B cell (primary cell): ENCODE measurements at regions not wholly inside any gene's neighbourhood (a gene's known extent, or its start where the extent isn't known, plus 50 kb on each side); places are given as distances from the start of the nearest gene placed in this dataset.

Experiments
- ATAC-seq: fragments of 200-7000 bp; cut with Tn5 transposase; one replicate; pipeline ENCODE4 v1.10.0; 2021; ENCODE audit warnings: low read depth, mild to moderate bottlenecking, moderate number of reproducible peaks, moderate library complexity
- CTCF ChIA-PET: fragments of 350-600 bp; sonication (Branson Sonifier 250); formaldehyde crosslinking; loops from one replicate; lab custom pipeline; 2021; ENCODE audit warnings: antibody characterized with exemption, inconsistent platforms; lab: Charles Lee
- POLR2A ChIA-PET: fragments of 350-600 bp; sonication (Branson Sonifier 250); formaldehyde crosslinking; loops from one replicate; lab custom pipeline; 2021; ENCODE audit warnings: antibody characterized with exemption; lab: Charles Lee
- DNase-seq: peaks from one replicate; pipeline ENCODE4 v3.0.0; 2013
- H2AFZ ChIP-seq: 2 replicates; pipeline ENCODE4 v1.6.1; 2012; ENCODE audit warnings: mild to moderate bottlenecking, low read depth, low read length; ENCODE audit not compliant: insufficient read depth, poor library complexity, severe bottlenecking
- H3K27ac ChIP-seq, 2 donors: 1 replicate in 1 of 2; 2 replicates in 1 of 2; pipeline ENCODE4 v1.5.1; 2012 to 2013; ENCODE audit warnings: low read length in 2 of 2, mild to moderate bottlenecking in 2 of 2, moderate library complexity in 1 of 2
- H3K27me3 ChIP-seq, 4 experiments: fragments of 200-600 bp in 1 of 4; sonication (generic) in 1 of 4; replicated peaks in 1 of 4; 1 replicate in 2 of 4; 2 replicates in 2 of 4; pipeline versions ENCODE4 v1.6.1 to v1.7.0; 2013 to 2016; ENCODE audit warnings: low read length in 3 of 4, mild to moderate bottlenecking in 2 of 4, mixed read lengths in 1 of 4, moderate library complexity in 1 of 4; ENCODE audit not compliant: insufficient read depth in 4 of 4, control insufficient read depth in 3 of 4; ENCODE audit errors: control extremely low read depth in 1 of 4
- H3K36me3 ChIP-seq, 2 experiments: replicated peaks in 1 of 2; 1 replicate in 1 of 2; 2 replicates in 1 of 2; pipeline versions ENCODE4 v1.6.1 to v1.7.1; 2013; ENCODE audit warnings: low read length in 1 of 2; ENCODE audit not compliant: insufficient read depth in 2 of 2, control insufficient read depth in 1 of 2; ENCODE audit errors: control extremely low read depth in 1 of 2, extremely low read depth in 1 of 2
- H3K4me1 ChIP-seq, 2 donors: fragments of 200-600 bp in 1 of 2; sonication (generic) in 1 of 2; 1 replicate in 1 of 2; 2 replicates in 1 of 2; pipeline versions ENCODE4 v1.5.1 to v1.6.1; 2013 to 2017; ENCODE audit warnings: low read length in 2 of 2; ENCODE audit not compliant: control insufficient read depth in 2 of 2, insufficient read depth in 2 of 2
- H3K4me2 ChIP-seq: replicated peaks from 2 replicates; pipeline ENCODE3; 2012; ENCODE audit warnings: mild to moderate bottlenecking, low read depth, low read length; ENCODE audit not compliant: poor library complexity, severe bottlenecking
- H3K4me3 ChIP-seq, 5 experiments: fragments of 200-600 bp in 1 of 5; sonication (generic) in 1 of 5; 1 replicate in 3 of 5; 2 replicates in 2 of 5; pipeline versions ENCODE4 v1.5.1 to v1.7.0; 2011 to 2016; ENCODE audit warnings: low read length in 4 of 5, mild to moderate bottlenecking in 4 of 5, low read depth in 2 of 5, control low read depth in 1 of 5, moderate library complexity in 1 of 5; ENCODE audit not compliant: insufficient read depth in 1 of 5; ENCODE audit errors: control extremely low read depth in 1 of 5, extremely low read depth in 1 of 5
- H3K79me2 ChIP-seq: fragments of 200-600 bp; sonication (generic); one replicate; pipeline ENCODE4 v1.6.0; 2016; ENCODE audit warnings: low read length; ENCODE audit not compliant: control insufficient read depth, insufficient read depth
- H3K9ac ChIP-seq: fragments of 200-600 bp; sonication (generic); 2 replicates; pipeline ENCODE4 v1.6.1; 2017; ENCODE audit warnings: mild to moderate bottlenecking, low read length, moderate library complexity
- H3K9me3 ChIP-seq, 3 donors: one replicate each; pipeline versions ENCODE4 v1.6.1 to v1.7.1; 2013; ENCODE audit warnings: low read length in 2 of 3; ENCODE audit not compliant: control insufficient read depth in 2 of 3, insufficient read depth in 1 of 3; ENCODE audit errors: control extremely low read depth in 1 of 3
- H4K20me1 ChIP-seq: 2 replicates; pipeline ENCODE4 v1.6.0; 2012; ENCODE audit warnings: mild to moderate bottlenecking, low read length; ENCODE audit not compliant: insufficient read depth, control insufficient read depth, poor library complexity, severe bottlenecking
- H3K27ac Mint-ChIP-seq: one replicate; pipeline ENCODE4 v1.8.0; 2021; ENCODE audit warnings: mixed read lengths
- H3K27me3 Mint-ChIP-seq: one replicate; pipeline ENCODE4 v1.8.0; 2021; ENCODE audit warnings: mixed read lengths
- H3K4me1 Mint-ChIP-seq: one replicate; pipeline ENCODE4 v1.8.0; 2021; ENCODE audit warnings: mixed read lengths
- H3K4me3 Mint-ChIP-seq: one replicate; pipeline ENCODE4 v1.8.0; 2021; ENCODE audit warnings: mixed read lengths
- H3K9me3 Mint-ChIP-seq: one replicate; pipeline ENCODE4 v1.8.0; 2022; ENCODE audit warnings: mixed read lengths; ENCODE audit not compliant: insufficient read depth
- EZH2 ChIP-seq: IDR thresholded peaks from 2 replicates; pipeline ENCODE4 v1.6.1; 2012; ENCODE audit warnings: borderline replicate concordance, low read depth, mild to moderate bottlenecking, moderate library complexity, low read length; ENCODE audit not compliant: insufficient read depth, poor library complexity, severe bottlenecking
- WGBS: methylation state at CpG from one replicate; pipeline ENCODE4 v1.1.5; 2013; ENCODE audit warnings: missing lambda C conversion rate; ENCODE audit not compliant: insufficient coverage; 5-methylcytosine and 5-hydroxymethylcytosine counted together
- intact Hi-C: fragments of 100-400 bp; cut with micrococcal nuclease; formaldehyde crosslinking; loops from one replicate; pipeline ENCODE4 v1.10.0; 2022
- TF ChIP-seq, protein P1 (sequence below): fragments of 200-600 bp; IDR thresholded peaks from one replicate; pipeline ENCODE4 v1.8.0; 2022; ENCODE audit warnings: antibody characterized with exemption, mild to moderate bottlenecking

- CTCF ChIA-PET: no interaction called here
- POLR2A ChIA-PET: no interaction called here
- no CpG with 5 or more reads among the region's 3 CpGs for WGBS
- Histone ChIP-seq H3K36me3 (no peaks in the 10 kb centered on the region), H3K27ac (no peak overlapping the region), H3K4me1 (no peaks in the 10 kb centered on the region), H3K9ac (no peak overlapping the region), H4K20me1 (no peaks in the 10 kb centered on the region), H3K27me3 (no peaks in the 10 kb centered on the region), H3K9me3 (no peaks in the 10 kb centered on the region), H2AFZ (no peak overlapping the region), H3K4me3 (no peak overlapping the region), H3K4me2 (no peak overlapping the region), H3K79me2 (no peaks in the 10 kb centered on the region)
- no peak for ATAC-seq
- intact Hi-C loops: no loop called here
- DNase-seq: no peak
- no peak overlapping the region for H3K27ac Mint-ChIP-seq
- H3K9me3 Mint-ChIP-seq: no peaks in the 10 kb centered on the region
- H3K4me1 Mint-ChIP-seq: no peaks in the 10 kb centered on the region
- H3K27me3 Mint-ChIP-seq: peaks cover 6% of the 10 kb centered on the region
- H3K4me3 Mint-ChIP-seq: no peak overlapping the region
- TF ChIP-seq, protein P1, sequence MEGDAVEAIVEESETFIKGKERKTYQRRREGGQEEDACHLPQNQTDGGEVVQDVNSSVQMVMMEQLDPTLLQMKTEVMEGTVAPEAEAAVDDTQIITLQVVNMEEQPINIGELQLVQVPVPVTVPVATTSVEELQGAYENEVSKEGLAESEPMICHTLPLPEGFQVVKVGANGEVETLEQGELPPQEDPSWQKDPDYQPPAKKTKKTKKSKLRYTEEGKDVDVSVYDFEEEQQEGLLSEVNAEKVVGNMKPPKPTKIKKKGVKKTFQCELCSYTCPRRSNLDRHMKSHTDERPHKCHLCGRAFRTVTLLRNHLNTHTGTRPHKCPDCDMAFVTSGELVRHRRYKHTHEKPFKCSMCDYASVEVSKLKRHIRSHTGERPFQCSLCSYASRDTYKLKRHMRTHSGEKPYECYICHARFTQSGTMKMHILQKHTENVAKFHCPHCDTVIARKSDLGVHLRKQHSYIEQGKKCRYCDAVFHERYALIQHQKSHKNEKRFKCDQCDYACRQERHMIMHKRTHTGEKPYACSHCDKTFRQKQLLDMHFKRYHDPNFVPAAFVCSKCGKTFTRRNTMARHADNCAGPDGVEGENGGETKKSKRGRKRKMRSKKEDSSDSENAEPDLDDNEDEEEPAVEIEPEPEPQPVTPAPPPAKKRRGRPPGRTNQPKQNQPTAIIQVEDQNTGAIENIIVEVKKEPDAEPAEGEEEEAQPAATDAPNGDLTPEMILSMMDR: no peak
- TF ChIP-seq EZH2: no peak
These were observed 329.7 kb upstream of the USP24 start for GRCh38 chr1:55544826-55545225.

DNA sequence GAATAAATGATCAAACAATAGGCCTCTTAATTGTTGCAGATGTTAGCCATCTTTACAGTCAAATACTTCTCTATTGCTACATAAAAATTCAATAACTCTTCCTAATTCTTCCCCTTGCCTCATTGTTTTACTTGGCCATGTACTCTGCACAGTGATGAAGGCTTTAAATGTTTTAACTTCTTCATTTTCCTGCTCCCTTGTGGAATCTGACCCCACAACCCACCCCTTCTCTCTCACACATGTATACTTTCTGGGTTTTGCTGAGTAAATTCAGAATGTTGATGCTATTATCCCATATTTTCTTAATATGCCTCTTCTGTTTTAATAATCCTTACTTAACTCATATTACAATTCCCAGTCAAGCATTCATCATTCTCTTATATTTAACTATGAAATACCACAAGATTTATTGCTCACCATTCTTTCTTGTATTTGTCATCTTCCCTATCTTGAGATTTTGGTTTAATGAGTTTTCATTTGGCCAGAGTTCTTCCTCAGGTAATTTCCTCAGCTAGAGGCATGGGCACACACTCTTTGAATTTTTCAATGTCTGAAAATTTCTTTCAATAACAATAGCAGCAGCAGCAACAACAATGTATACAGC lies 327.8 kb upstream of the USP24 start:
- no peak for TF ChIP-seq EZH2
- TF ChIP-seq, protein P1: no peak
- no peaks in the 10 kb centered on the region for H3K9me3 Mint-ChIP-seq
- no peak overlapping the region for H3K27ac ChIP-seq
- peaks cover 6% of the 10 kb centered on the region for H3K27me3 Mint-ChIP-seq
- ATAC-seq (no peak), DNase-seq (no peak)
- H3K4me3 ChIP-seq: no peak overlapping the region
- H3K9me3 ChIP-seq: no peaks in the 10 kb centered on the region
- H3K4me1 ChIP-seq: no peaks in the 10 kb centered on the region
- H3K27ac Mint-ChIP-seq: no peak overlapping the region
- no peaks in the 10 kb centered on the region for H3K27me3 ChIP-seq
- no peak overlapping the region for H3K4me3 Mint-ChIP-seq
- no peaks in the 10 kb centered on the region for H4K20me1 ChIP-seq
- H3K9ac ChIP-seq: no peak overlapping the region
- H3K79me2 ChIP-seq: no peaks in the 10 kb centered on the region
- H3K4me2 ChIP-seq: no peak overlapping the region
- no peak overlapping the region for H2AFZ ChIP-seq
- intact Hi-C loops: no loop called here
- no peaks in the 10 kb centered on the region for H3K36me3 ChIP-seq
- POLR2A ChIA-PET: no interaction called here
- H3K4me1 Mint-ChIP-seq: no peaks in the 10 kb centered on the region
- CTCF ChIA-PET: no interaction called here
